ENCODE measurements at regions not wholly inside any gene's neighbourhood (a gene's known extent, or its start where the extent isn't known, plus 50 kb on each side); places are given as distances from the start of the nearest gene placed in this dataset.

GRCh38 chr3:1623896-1624295 lies 474.8 kb upstream of the CNTN4 start:
- TF ChIP-seq POLR2AphosphoS5 (IDR thresholded peaks at IDR 0.05) (no peak), CTCF (IDR thresholded peaks at IDR 0.05) (no peak)
